SHP77 treated with DMSO at 0.1 percent for 48 hours (cell line): ENCODE measurements at regions not wholly inside any gene's neighbourhood (a gene's known extent, or its start where the extent isn't known, plus 50 kb on each side); places are given as distances from the start of the nearest gene placed in this dataset.

ENCODE experiments used
- DNase-seq: peaks from one replicate; lab custom pipeline; 2025; lab: John Stamatoyannopoulos, UW

- no peak for DNase-seq
Measured at GRCh38 chr17:33977729-33978514, 277.2 kb upstream of the CCL2 start.

- DNase-seq, result no peak
Measured at GRCh38 chr17:33978889-33979288, 276.2 kb upstream of the CCL2 start.

- DNase-seq, result no peak
Measured at GRCh38 chr17:33980193-33980592, 274.9 kb upstream of the CCL2 start.

- DNase-seq, result no peak
Measured at GRCh38 chr17:33981711-33982601, 273.1 kb upstream of the CCL2 start.

GRCh38 chr17:33982909-33983308 lies 272.2 kb upstream of the CCL2 start:
- DNase-seq, result no peak

- no peak for DNase-seq
Measured at GRCh38 chr17:33983824-33984574, 271.1 kb upstream of the CCL2 start.

- no peak for DNase-seq
Measured at GRCh38 chr17:33986088-33986487, 269.0 kb upstream of the CCL2 start.

- no peak for DNase-seq
Measured at GRCh38 chr17:33986566-33986965, 268.5 kb upstream of the CCL2 start.

- DNase-seq, result no peak
Measured at GRCh38 chr17:33987162-33987561, 267.9 kb upstream of the CCL2 start.

GRCh38 chr17:33989361-33990148 lies 265.5 kb upstream of the CCL2 start:
- DNase-seq, result no peak

GRCh38 chr17:33990943-33991706 lies 264.0 kb upstream of the CCL2 start:
- DNase-seq, result no peak

- no peak for DNase-seq
Measured at GRCh38 chr17:33992113-33992512, 263.0 kb upstream of the CCL2 start.

GRCh38 chr17:34000639-34001038 lies 254.4 kb upstream of the CCL2 start:
- DNase-seq, result no peak

GRCh38 chr17:34001246-34001645 lies 253.8 kb upstream of the CCL2 start:
- no peak for DNase-seq

- DNase-seq, result no peak
Measured at GRCh38 chr17:34006126-34006525, 249.0 kb upstream of the CCL2 start.

GRCh38 chr17:34008125-34008524 lies 247.0 kb upstream of the CCL2 start:
- DNase-seq, result no peak

GRCh38 chr17:34009912-34010311 lies 245.2 kb upstream of the CCL2 start:
- DNase-seq, result no peak

- no peak for DNase-seq
Measured at GRCh38 chr17:34010534-34010933, 244.6 kb upstream of the CCL2 start.

- no peak for DNase-seq
Measured at GRCh38 chr17:34011599-34011998, 243.5 kb upstream of the CCL2 start.

GRCh38 chr17:34012709-34013375 lies 242.2 kb upstream of the CCL2 start:
- no peak for DNase-seq
